Loucy (cell line): ENCODE measurements at regions not wholly inside any gene's neighbourhood (a gene's known extent, or its start where the extent isn't known, plus 50 kb on each side); places are given as distances from the start of the nearest gene placed in this dataset.
"Not testable (repeated sequence)": the region's sequence is repeated elsewhere in the genome, so short reads cannot be mapped to it uniquely, and the experiment has no call there.

ENCODE experiments used
- H2AFZ ChIP-seq: fragments of 200-600 bp; sonication (generic); 2 replicates; pipeline ENCODE4 v1.6.0; 2016; ENCODE audit warnings: antibody characterized with exemption, mild to moderate bottlenecking, low read length, moderate library complexity
- H3F3A ChIP-seq: fragments of 200-600 bp; 2 replicates; pipeline ENCODE4 v1.6.0; 2016; ENCODE audit warnings: antibody characterized with exemption, low read depth, mild to moderate bottlenecking
- H3K27me3 ChIP-seq: fragments of 200-600 bp; sonication (generic); 2 replicates; pipeline ENCODE4 v1.6.1; 2014; ENCODE audit warnings: low read length, mild to moderate bottlenecking; ENCODE audit not compliant: insufficient read depth, poor library complexity, severe bottlenecking
- H3K36me3 ChIP-seq: fragments of 200-600 bp; sonication (generic); 2 replicates; pipeline ENCODE4 v1.6.1; 2016; ENCODE audit warnings: low read length; ENCODE audit not compliant: insufficient read depth
- H3K4me1 ChIP-seq: fragments of 200-600 bp; sonication (generic); 2 replicates; pipeline ENCODE4 v1.5.1; 2014; ENCODE audit warnings: low read length, mild to moderate bottlenecking; ENCODE audit not compliant: insufficient read depth, poor library complexity, severe bottlenecking
- H3K4me2 ChIP-seq: fragments of 200-600 bp; sonication (generic); 2 replicates; pipeline ENCODE4 v1.6.0; 2014; ENCODE audit warnings: antibody characterized with exemption, low read length, low read depth, mild to moderate bottlenecking; ENCODE audit not compliant: poor library complexity, severe bottlenecking
- H3K4me3 ChIP-seq: fragments of 200-600 bp; sonication (generic); 2 replicates; pipeline ENCODE4 v1.5.1; 2014; ENCODE audit warnings: low read length, mild to moderate bottlenecking, mixed read lengths; ENCODE audit not compliant: poor library complexity, severe bottlenecking
- H3K79me2 ChIP-seq: fragments of 200-600 bp; sonication (generic); 2 replicates; pipeline ENCODE4 v1.6.1; 2014; ENCODE audit warnings: low read length; ENCODE audit not compliant: insufficient read depth
- H3K9ac ChIP-seq: fragments of 200-600 bp; sonication (generic); 2 replicates; pipeline ENCODE4 v1.6.0; 2014; ENCODE audit warnings: mild to moderate bottlenecking, low read depth, low read length, moderate library complexity; ENCODE audit not compliant: poor library complexity, severe bottlenecking
- H3K9me2 ChIP-seq: fragments of 200-600 bp; sonication (generic); replicated peaks from 2 replicates; pipeline ENCODE4 v1.6.1; 2016; ENCODE audit warnings: low read depth, low read length, mixed read lengths
- H3K9me3 ChIP-seq: fragments of 200-600 bp; sonication (generic); 2 replicates; pipeline ENCODE4 v1.6.1; 2014; ENCODE audit warnings: mild to moderate bottlenecking, antibody characterized with exemption, low read length, low read depth; ENCODE audit not compliant: insufficient read depth
- H4K20me1 ChIP-seq: fragments of 200-600 bp; sonication (generic); 2 replicates; pipeline ENCODE4 v1.6.0; 2014; ENCODE audit warnings: antibody characterized with exemption, low read length, mild to moderate bottlenecking; ENCODE audit not compliant: insufficient read depth, poor library complexity, severe bottlenecking
- CTCF ChIP-seq: fragments of 200-600 bp; sonication (generic); conservative IDR thresholded peaks from 2 replicates; pipeline ENCODE4 v1.5.1; 2014; ENCODE audit warnings: mild to moderate bottlenecking, antibody characterized with exemption, low read length
- EZH2phosphoT487 ChIP-seq: fragments of 200-600 bp; IDR thresholded peaks from 2 replicates; pipeline ENCODE4 v1.6.1; 2018; ENCODE audit warnings: antibody characterized with exemption, mild to moderate bottlenecking, moderate library complexity, borderline replicate concordance

- Histone ChIP-seq H3K4me2 (no peak overlapping the region), H3K9me3 (no peaks in the 10 kb centered on the region), H3K9ac (no peak overlapping the region), H3K36me3 (no peaks in the 10 kb centered on the region), H4K20me1 (no peaks in the 10 kb centered on the region), H3K4me1 (no peaks in the 10 kb centered on the region), H3K9me2 (no peaks in the 10 kb centered on the region), H3K4me3 (no peak overlapping the region), H3K79me2 (no peaks in the 10 kb centered on the region), H2AFZ (no peak overlapping the region), H3K27me3 (no peaks in the 10 kb centered on the region), H3F3A (no peaks in the 10 kb centered on the region)
- no peak for TF ChIP-seq CTCF
- no peak for TF ChIP-seq EZH2phosphoT487
These were observed 511.9 kb downstream of the CCDC171 start for GRCh38 chr9:16064771-16065170.

- not testable (repeated sequence) for H3K27me3 ChIP-seq, H3K4me2 ChIP-seq
These were observed 513.4 kb downstream of the CCDC171 start for GRCh38 chr9:16066201-16066600.

GRCh38 chr9:16068476-16068875 lies 515.6 kb downstream of the CCDC171 start:
- Histone ChIP-seq H4K20me1 (no peaks in the 10 kb centered on the region), H3K9me3 (no peaks in the 10 kb centered on the region), H3K4me1 (no peaks in the 10 kb centered on the region), H3K36me3 (no peaks in the 10 kb centered on the region), H3K9ac (no peak overlapping the region), H3K4me2 (no peak overlapping the region), H3K79me2 (no peaks in the 10 kb centered on the region), H3F3A (no peaks in the 10 kb centered on the region), H2AFZ (no peak overlapping the region), H3K9me2 (no peaks in the 10 kb centered on the region), H3K4me3 (no peak overlapping the region), H3K27me3 (no peaks in the 10 kb centered on the region)
- TF ChIP-seq EZH2phosphoT487 (no peak), CTCF (no peak)

More at GRCh38 chr9:16066201-16066600, 513.4 kb downstream of the CCDC171 start:
- not testable (repeated sequence) for H3K36me3 ChIP-seq, H3K4me3 ChIP-seq, H3K4me1 ChIP-seq, H3K79me2 ChIP-seq, H3K9me3 ChIP-seq, H3K9ac ChIP-seq, H2AFZ ChIP-seq, H3F3A ChIP-seq, H3K9me2 ChIP-seq, H4K20me1 ChIP-seq

GRCh38 chr9:16069249-16069648 lies 516.4 kb downstream of the CCDC171 start:
- no peaks in the 10 kb centered on the region for H3K36me3 ChIP-seq
- no peaks in the 10 kb centered on the region for H3K79me2 ChIP-seq
- H3K9me3 ChIP-seq = no peaks in the 10 kb centered on the region
- TF ChIP-seq EZH2phosphoT487 = no peak
- TF ChIP-seq CTCF = no peak
- H3K4me1 ChIP-seq = no peaks in the 10 kb centered on the region
- no peaks in the 10 kb centered on the region for H3F3A ChIP-seq
- H3K9ac ChIP-seq = no peak overlapping the region
- no peak overlapping the region for H3K4me2 ChIP-seq
- H2AFZ ChIP-seq = no peak overlapping the region
- no peak overlapping the region for H3K4me3 ChIP-seq
- H4K20me1 ChIP-seq = no peaks in the 10 kb centered on the region
- H3K27me3 ChIP-seq = no peaks in the 10 kb centered on the region
- H3K9me2 ChIP-seq = no peaks in the 10 kb centered on the region
